ENCODE measurements at regions not wholly inside any gene's neighbourhood (a gene's known extent, or its start where the extent isn't known, plus 50 kb on each side); places are given as distances from the start of the nearest gene placed in this dataset.
"Not testable (repeated sequence)": the region's sequence is repeated elsewhere in the genome, so short reads cannot be mapped to it uniquely, and the experiment has no call there.

GRCh38 chr9:38251036-38251860 is 141.3 kb upstream of the ALDH1B1 start:
- no peaks in the 10 kb centered on the region for H3K27me3 ChIP-seq
- H3K4me3 ChIP-seq = no peak overlapping the region
- no peaks in the 10 kb centered on the region for H3K9me3 ChIP-seq
- H3K36me3 ChIP-seq = no peaks in the 10 kb centered on the region
- DNase-seq = no peak

- H3K36me3 ChIP-seq = no peaks in the 10 kb centered on the region
- DNase-seq = no peak
- H3K9me3 ChIP-seq = no peaks in the 10 kb centered on the region
- no peaks in the 10 kb centered on the region for H3K27me3 ChIP-seq
- no peak overlapping the region for H3K4me3 ChIP-seq
Measured at GRCh38 chr9:38250279-38251035, 142.0 kb upstream of the ALDH1B1 start.

GRCh38 chr9:38249587-38250210 is 142.8 kb upstream of the ALDH1B1 start:
- H3K27me3 ChIP-seq = no peaks in the 10 kb centered on the region
- no peak overlapping the region for H3K4me3 ChIP-seq
- no peak for DNase-seq
- no peaks in the 10 kb centered on the region for H3K36me3 ChIP-seq
- no peaks in the 10 kb centered on the region for H3K9me3 ChIP-seq

GRCh38 chr9:38249049-38249448 is 143.5 kb upstream of the ALDH1B1 start:
- H3K27me3 ChIP-seq = no peaks in the 10 kb centered on the region
- no peaks in the 10 kb centered on the region for H3K9me3 ChIP-seq
- H3K4me3 ChIP-seq = no peak overlapping the region
- DNase-seq = no peak
- H3K36me3 ChIP-seq = no peaks in the 10 kb centered on the region

- H3K27me3 ChIP-seq = no peaks in the 10 kb centered on the region
- no peak for DNase-seq
- H3K4me3 ChIP-seq = no peak overlapping the region
- no peaks in the 10 kb centered on the region for H3K36me3 ChIP-seq
- H3K9me3 ChIP-seq = no peaks in the 10 kb centered on the region
Measured at GRCh38 chr9:38246833-38247232, 145.7 kb upstream of the ALDH1B1 start.

GRCh38 chr9:38244971-38245370 is 147.5 kb upstream of the ALDH1B1 start:
- Histone ChIP-seq H3K4me3 (no peak overlapping the region), H3K9me3 (no peaks in the 10 kb centered on the region), H3K27me3 (no peaks in the 10 kb centered on the region), H3K36me3 (no peaks in the 10 kb centered on the region)
- DNase-seq = no peak

DNA sequence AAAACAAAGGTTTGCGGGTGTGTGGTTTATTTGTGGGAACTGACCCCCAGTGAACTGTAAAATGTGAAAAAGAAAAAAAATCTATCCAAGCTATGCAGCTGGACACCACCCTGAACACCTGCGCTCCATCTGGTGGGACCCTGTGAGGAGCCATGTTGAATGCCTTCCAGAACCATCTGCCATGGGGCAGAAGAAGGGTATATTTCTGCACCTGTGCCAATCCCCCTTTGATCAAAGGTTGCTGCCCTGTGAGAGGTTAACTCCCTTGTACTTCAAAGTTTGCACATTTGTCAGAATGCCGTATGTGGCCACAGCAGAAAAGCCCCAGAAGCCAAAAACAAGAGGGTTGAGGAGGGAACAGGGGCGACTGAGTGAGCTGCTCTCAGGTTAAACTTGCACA is 148.5 kb upstream of the ALDH1B1 start:
- Histone ChIP-seq H3K36me3 (no peaks in the 10 kb centered on the region), H3K4me3 (no peak overlapping the region), H3K27me3 (no peaks in the 10 kb centered on the region), H3K9me3 (no peaks in the 10 kb centered on the region)
- DNase-seq = no peak

DNA sequence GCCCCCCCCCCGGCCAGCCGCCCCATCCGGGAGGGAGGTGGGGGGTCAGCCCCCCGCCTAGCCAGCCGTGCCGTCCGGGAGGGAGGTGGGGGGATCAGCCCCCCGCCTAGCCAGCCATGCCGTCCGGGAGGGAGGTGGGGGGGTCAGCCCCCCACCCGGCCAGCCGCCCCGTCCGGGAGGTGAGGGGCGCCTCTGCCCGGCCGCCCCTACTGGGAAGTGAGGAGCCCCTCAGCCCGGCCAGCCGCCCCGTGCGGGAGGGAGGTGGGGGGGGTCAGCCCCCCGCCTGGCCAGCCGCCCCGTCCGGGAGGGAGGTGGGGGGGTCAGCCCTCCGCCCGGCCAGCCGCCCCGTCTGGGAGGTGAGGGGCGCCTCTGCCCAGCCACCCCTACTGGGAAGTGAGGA is 150.4 kb upstream of the ALDH1B1 start:
- H3K4me3 ChIP-seq, H3K36me3 ChIP-seq, H3K9me3 ChIP-seq, DNase-seq, H3K27me3 ChIP-seq: not testable (repeated sequence)

DNA sequence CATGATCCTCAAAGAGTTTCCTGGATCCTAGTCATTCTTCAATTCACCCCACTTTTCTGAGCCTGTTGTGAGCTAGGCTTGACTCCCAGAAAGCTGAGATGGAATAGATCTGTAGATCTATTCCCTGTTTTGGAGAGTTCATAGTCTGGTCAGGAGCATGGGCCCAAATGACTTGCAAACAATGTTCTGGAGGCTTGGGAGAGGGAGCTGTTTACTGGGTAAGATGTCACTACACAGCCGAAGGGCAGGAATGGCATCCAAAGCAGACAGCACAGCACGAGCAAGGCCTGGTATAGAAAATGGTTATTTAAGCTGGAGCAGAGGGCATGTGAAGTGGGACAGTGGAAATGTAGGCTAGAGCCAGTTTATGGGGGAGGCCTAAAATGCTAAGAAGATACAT is 152.5 kb upstream of the ALDH1B1 start:
- no peaks in the 10 kb centered on the region for H3K36me3 ChIP-seq
- DNase-seq = no peak
- H3K9me3 ChIP-seq = no peaks in the 10 kb centered on the region
- H3K4me3 ChIP-seq = no peak overlapping the region
- no peaks in the 10 kb centered on the region for H3K27me3 ChIP-seq

- H3K36me3 ChIP-seq = no peaks in the 10 kb centered on the region
- no peaks in the 10 kb centered on the region for H3K9me3 ChIP-seq
- H3K4me3 ChIP-seq = no peak overlapping the region
- H3K27me3 ChIP-seq = no peaks in the 10 kb centered on the region
- DNase-seq = no peak
Measured at GRCh38 chr9:38235244-38235643, 157.3 kb upstream of the ALDH1B1 start.

DNA sequence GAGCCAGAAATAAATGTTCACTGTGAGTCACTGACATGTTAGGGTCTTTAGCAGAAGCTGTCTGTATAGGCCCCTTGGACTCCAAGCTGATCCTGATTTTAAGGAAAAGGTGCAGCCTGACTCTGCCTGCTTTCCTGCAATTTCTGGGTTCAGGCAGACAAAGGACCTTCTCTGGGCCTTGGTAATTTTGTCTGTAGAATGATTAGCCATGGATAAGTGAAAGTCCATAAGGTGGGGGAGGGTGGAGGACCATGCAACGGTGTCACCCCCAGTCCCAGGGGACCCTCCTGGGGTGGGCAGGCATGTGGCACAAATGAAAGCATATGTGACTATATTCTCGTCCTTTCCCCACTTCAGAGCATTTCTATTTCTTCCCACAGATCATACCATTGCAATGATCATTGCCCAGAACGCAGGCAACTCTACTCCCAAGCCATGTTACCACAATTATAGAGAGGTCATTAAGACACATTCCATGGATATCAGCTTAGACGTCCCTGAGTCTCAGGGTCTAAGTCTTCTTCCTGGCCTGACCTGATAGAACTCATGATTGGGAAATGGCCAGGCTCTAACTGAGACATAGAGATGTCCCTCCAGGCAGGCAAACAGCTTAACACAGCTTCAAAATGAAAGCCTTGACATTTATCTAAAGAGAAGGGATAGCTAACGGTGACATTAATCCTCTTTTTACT is 157.9 kb upstream of the ALDH1B1 start:
- Histone ChIP-seq H3K4me3 (no peak overlapping the region), H3K36me3 (no peaks in the 10 kb centered on the region), H3K27me3 (no peaks in the 10 kb centered on the region), H3K9me3 (no peaks in the 10 kb centered on the region)
- DNase-seq = no peak

GRCh38 chr9:38233796-38234355 is 158.6 kb upstream of the ALDH1B1 start:
- Histone ChIP-seq H3K4me3 (no peak overlapping the region), H3K9me3 (no peaks in the 10 kb centered on the region), H3K27me3 (no peaks in the 10 kb centered on the region), H3K36me3 (no peaks in the 10 kb centered on the region)
- DNase-seq = no peak

- Histone ChIP-seq H3K27me3 (no peaks in the 10 kb centered on the region), H3K4me3 (no peak overlapping the region), H3K9me3 (no peaks in the 10 kb centered on the region), H3K36me3 (no peaks in the 10 kb centered on the region)
- DNase-seq = no peak
Measured at GRCh38 chr9:38233343-38233742, 159.2 kb upstream of the ALDH1B1 start.

GRCh38 chr9:38232895-38233294 is 159.6 kb upstream of the ALDH1B1 start:
- Histone ChIP-seq H3K27me3 (no peaks in the 10 kb centered on the region), H3K4me3 (no peak overlapping the region), H3K36me3 (no peaks in the 10 kb centered on the region), H3K9me3 (no peaks in the 10 kb centered on the region)
- DNase-seq = no peak

DNA sequence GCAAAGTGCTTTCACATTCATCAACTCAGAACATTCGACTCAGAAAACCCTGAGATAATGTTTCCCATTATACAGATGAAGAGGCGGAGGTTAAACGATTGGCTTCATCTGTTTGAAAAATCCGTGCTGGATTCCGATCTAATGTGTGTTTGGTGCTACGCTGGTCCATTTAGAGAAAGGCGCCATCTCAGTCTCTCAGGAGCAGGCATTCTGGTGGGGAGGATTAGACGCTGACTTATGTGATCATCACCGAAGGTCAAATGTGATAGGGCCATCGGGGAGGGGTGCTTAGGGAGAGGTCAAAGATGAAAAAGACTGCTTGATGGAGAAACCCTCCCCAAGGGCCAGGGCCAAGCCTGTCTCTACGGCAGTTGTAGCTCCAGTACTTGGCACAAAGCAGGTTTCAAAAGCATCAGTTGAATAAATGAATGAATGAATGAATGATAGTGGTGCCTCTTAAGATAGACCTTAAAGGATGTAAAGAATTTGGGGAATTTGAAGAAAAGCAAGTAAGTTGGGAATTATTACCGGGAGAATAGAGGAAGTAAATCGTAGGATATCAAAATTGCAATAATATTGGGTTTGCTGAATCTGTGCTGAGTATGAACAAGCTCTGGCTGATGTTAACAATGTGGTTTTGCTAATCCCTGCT is 160.6 kb upstream of the SHB start:
- H3K36me3 ChIP-seq = no peaks in the 10 kb centered on the region
- H3K27me3 ChIP-seq = no peaks in the 10 kb centered on the region
- no peak overlapping the region for H3K4me3 ChIP-seq
- no peaks in the 10 kb centered on the region for H3K9me3 ChIP-seq
- DNase-seq = no peak

DNA sequence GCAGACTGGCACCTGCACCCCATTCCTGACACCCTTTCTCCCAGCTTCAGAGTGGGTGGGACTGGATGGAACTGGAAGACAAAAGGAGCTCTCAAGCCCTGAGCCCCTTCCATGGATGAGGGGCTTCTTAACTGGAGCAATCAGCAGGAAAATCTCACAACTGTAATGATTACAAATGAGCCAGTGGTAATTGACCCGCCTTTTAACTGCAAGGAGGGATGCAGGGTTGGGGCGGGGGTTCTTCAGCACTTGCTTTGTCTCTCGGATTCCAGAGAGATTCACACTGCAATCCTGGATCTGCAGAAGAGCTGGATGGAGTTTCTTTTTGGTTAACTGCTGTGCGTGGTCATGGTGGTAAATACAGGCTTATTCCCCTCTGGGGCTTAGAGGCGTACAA is 160.1 kb upstream of the SHB start:
- DNase-seq = no peak
- Histone ChIP-seq H3K27me3 (no peaks in the 10 kb centered on the region), H3K9me3 (no peaks in the 10 kb centered on the region), H3K4me3 (no peak overlapping the region), H3K36me3 (no peaks in the 10 kb centered on the region)

Data from MG63 (cell line).